Glutamatergic neuron (in vitro differentiated cells): ENCODE measurements at regions not wholly inside any gene's neighbourhood (a gene's known extent, or its start where the extent isn't known, plus 50 kb on each side); places are given as distances from the start of the nearest gene placed in this dataset.

ENCODE experiments used
- DNase-seq: peaks from one replicate; pipeline ENCODE4 v3.0.0; 2022
- H3K27ac Mint-ChIP-seq: one replicate; pipeline ENCODE4 v1.8.0; 2020; ENCODE audit warnings: mild to moderate bottlenecking, mixed read lengths, inconsistent platforms; ENCODE audit not compliant: unreplicated experiment
- H3K27me3 Mint-ChIP-seq: one replicate; pipeline ENCODE4 v1.8.0; 2020; ENCODE audit warnings: mild to moderate bottlenecking, moderate library complexity, mixed read lengths, inconsistent platforms; ENCODE audit not compliant: unreplicated experiment
- H3K36me3 Mint-ChIP-seq: one replicate; pipeline ENCODE4 v1.8.0; 2020; ENCODE audit warnings: mild to moderate bottlenecking, mixed read lengths, inconsistent platforms; ENCODE audit not compliant: unreplicated experiment
- H3K4me1 Mint-ChIP-seq: one replicate; pipeline ENCODE4 v1.8.0; 2020; ENCODE audit warnings: mild to moderate bottlenecking, low read depth, mixed read lengths, inconsistent platforms; ENCODE audit not compliant: unreplicated experiment
- H3K4me3 Mint-ChIP-seq: one replicate; pipeline ENCODE4 v1.8.0; 2020; ENCODE audit warnings: mild to moderate bottlenecking, mixed read lengths, inconsistent platforms; ENCODE audit not compliant: unreplicated experiment
- H3K9me3 Mint-ChIP-seq: one replicate; pipeline ENCODE4 v1.8.0; 2020; ENCODE audit warnings: mild to moderate bottlenecking, moderate library complexity, mixed read lengths, inconsistent platforms; ENCODE audit not compliant: unreplicated experiment
- TF ChIP-seq, protein P1 (sequence below): fragments of 200-600 bp; sonication (generic); IDR thresholded peaks from one replicate; pipeline ENCODE4 v1.5.0; 2021; ENCODE audit not compliant: partially characterized antibody, unreplicated experiment

- Mint-ChIP-seq H3K4me1 (no peaks in the 10 kb centered on the region), H3K27ac (no peak overlapping the region), H3K4me3 (no peak overlapping the region), H3K36me3 (no peaks in the 10 kb centered on the region), H3K9me3 (no peaks in the 10 kb centered on the region), H3K27me3 (no peaks in the 10 kb centered on the region)
- TF ChIP-seq, protein P1, sequence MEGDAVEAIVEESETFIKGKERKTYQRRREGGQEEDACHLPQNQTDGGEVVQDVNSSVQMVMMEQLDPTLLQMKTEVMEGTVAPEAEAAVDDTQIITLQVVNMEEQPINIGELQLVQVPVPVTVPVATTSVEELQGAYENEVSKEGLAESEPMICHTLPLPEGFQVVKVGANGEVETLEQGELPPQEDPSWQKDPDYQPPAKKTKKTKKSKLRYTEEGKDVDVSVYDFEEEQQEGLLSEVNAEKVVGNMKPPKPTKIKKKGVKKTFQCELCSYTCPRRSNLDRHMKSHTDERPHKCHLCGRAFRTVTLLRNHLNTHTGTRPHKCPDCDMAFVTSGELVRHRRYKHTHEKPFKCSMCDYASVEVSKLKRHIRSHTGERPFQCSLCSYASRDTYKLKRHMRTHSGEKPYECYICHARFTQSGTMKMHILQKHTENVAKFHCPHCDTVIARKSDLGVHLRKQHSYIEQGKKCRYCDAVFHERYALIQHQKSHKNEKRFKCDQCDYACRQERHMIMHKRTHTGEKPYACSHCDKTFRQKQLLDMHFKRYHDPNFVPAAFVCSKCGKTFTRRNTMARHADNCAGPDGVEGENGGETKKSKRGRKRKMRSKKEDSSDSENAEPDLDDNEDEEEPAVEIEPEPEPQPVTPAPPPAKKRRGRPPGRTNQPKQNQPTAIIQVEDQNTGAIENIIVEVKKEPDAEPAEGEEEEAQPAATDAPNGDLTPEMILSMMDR: no peak
- no peak for DNase-seq
Observed at GRCh38 chr3:117195034-117195433, 485.5 kb downstream of the TUSC7 start.

DNA sequence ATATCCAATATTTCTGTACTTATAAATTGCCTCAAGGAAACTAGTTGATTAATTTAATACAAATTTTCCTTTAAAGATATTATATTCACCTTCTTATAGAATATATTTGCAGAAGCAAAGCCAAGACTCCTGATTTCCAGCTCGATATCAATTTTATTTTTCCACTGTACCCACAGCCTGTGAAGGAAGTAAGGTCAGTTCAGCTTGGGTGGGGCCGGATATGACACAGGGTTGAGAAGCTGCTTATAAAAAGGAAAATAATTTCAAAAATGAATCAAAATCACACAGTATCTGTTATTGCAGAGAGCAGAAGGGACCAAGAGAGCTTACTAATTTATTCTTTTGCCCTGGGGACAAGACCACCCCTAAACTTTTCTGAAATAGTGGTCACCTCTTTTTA, 491.4 kb downstream of the TUSC7 start:
- DNase-seq: no peak
- no peaks in the 10 kb centered on the region for H3K9me3 Mint-ChIP-seq
- no peak overlapping the region for H3K4me3 Mint-ChIP-seq
- TF ChIP-seq, protein P1: no peak
- peaks cover 7% of the 10 kb centered on the region for H3K4me1 Mint-ChIP-seq
- peaks cover 1% of the 10 kb centered on the region for H3K27me3 Mint-ChIP-seq
- no peaks in the 10 kb centered on the region for H3K36me3 Mint-ChIP-seq
- H3K27ac Mint-ChIP-seq: no peak overlapping the region

DNA sequence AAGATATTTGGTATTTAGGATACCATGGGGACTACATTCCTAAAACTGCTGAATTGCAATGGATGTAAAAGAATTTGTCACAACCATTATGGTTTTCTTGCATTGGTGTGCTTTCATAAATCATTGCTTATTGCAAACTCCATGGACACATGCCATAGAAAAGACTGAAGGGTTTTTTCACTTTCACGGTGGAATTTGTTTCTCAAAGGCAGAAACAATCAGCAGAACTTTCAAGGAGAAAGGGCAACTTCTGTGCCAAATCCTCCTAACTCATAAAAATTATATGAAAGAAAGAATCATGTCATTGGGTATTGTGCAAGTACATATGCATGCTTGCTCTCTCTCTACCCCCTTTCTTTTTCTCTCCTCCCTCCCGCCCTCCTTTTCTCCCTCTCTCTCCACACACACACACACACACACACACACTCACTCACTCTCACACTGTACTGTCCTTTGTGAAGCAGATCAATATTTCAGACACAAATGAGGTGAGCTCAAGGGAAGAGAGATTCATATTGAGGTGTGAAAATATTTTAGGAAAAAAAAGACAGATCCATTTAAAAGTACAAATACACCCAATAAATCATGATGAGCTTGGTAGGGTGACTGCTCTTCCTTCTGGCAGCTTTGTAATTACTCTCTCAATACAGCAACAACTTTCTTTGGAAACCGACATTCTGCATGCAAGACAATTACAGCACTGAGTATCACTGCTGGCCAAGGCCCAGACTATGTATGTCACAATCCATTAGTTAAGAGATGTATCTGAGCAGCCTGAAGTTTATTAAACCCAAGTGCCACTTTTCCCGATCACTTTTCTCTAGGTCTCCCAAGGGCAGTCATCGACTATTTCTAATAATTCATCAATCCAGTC, 492.6 kb downstream of the TUSC7 start:
- peak overlapping the region; percentile 30 for H3K27ac Mint-ChIP-seq
- H3K4me3 Mint-ChIP-seq: no peak overlapping the region
- peaks cover 1% of the 10 kb centered on the region for H3K27me3 Mint-ChIP-seq
- DNase-seq: no peak
- peaks cover 7% of the 10 kb centered on the region for H3K4me1 Mint-ChIP-seq
- TF ChIP-seq, protein P1: no peak
- no peaks in the 10 kb centered on the region for H3K9me3 Mint-ChIP-seq
- H3K36me3 Mint-ChIP-seq: no peaks in the 10 kb centered on the region

- Mint-ChIP-seq H3K27me3 (no peaks in the 10 kb centered on the region), H3K4me3 (no peak overlapping the region), H3K27ac (no peak overlapping the region), H3K9me3 (no peaks in the 10 kb centered on the region), H3K4me1 (peaks cover 12% of the 10 kb centered on the region), H3K36me3 (peaks cover 7% of the 10 kb centered on the region)
- DNase-seq: no peak
- TF ChIP-seq, protein P1: no peak
Observed at GRCh38 chr3:117217355-117217754, 507.8 kb downstream of the TUSC7 start.

DNA sequence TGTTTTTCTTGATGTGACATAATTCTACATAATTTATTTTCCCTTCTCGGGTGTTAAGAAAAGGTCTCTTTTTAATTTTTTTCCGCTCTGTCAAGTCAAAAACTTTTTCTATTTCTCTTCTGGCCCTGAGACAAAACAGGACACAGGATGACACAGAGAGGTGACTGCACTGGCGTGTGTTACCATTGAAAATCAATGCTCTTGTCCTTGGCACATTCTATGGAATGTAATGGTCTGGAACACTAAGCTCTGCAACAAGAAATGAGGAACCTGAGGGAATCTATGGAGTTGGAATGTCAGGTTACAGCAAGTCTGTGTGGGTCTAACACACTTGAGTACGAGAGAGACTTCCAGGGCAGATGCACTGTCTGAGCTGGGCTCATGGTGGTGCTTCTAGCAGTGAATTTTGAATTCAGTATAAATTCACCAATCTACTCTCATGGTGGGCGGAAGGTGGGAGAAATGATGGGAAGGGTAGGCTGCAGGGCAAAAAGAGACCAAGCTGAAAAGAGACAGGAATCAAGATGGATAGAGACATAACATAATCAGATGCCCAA, 508.3 kb downstream of the TUSC7 start:
- no peak for DNase-seq
- TF ChIP-seq, protein P1: no peak
- Mint-ChIP-seq H3K4me3 (no peak overlapping the region), H3K4me1 (peaks cover 12% of the 10 kb centered on the region), H3K27me3 (no peaks in the 10 kb centered on the region), H3K9me3 (no peaks in the 10 kb centered on the region), H3K36me3 (peaks cover 2% of the 10 kb centered on the region), H3K27ac (no peak overlapping the region)
